Stomach (tissue), 4 donors: ENCODE measurements at regions not wholly inside any gene's neighbourhood (a gene's known extent, or its start where the extent isn't known, plus 50 kb on each side); places are given as distances from the start of the nearest gene placed in this dataset.

ENCODE experiments used
- EP300 ChIP-seq: sonication (generic); formaldehyde crosslinking; IDR thresholded peaks from one replicate; pipeline ENCODE4 v1.6.1; 2017; ENCODE audit warnings: antibody characterized with exemption
- POLR2A ChIP-seq, 4 donors: fragments of 450-650 bp; IDR thresholded peaks; one replicate each; pipeline ENCODE4 v1.6.1; 2016; ENCODE audit warnings: antibody characterized with exemption in 4 of 4, control low read depth in 2 of 4, mild to moderate bottlenecking in 1 of 4, moderate library complexity in 1 of 4
- POLR2AphosphoS5 ChIP-seq, 3 donors: sonication (generic); formaldehyde crosslinking; IDR thresholded peaks; one replicate each; pipeline ENCODE4 v1.6.1; 2016; ENCODE audit warnings: antibody characterized with exemption in 3 of 3
- TF ChIP-seq, protein P1 (sequence below), 7 experiments: fragments of 450-650 bp in 4 of 7; fragments of 200-600 bp in 3 of 7; sonication (generic) in 3 of 7; IDR thresholded peaks; one replicate each; pipeline ENCODE4 v1.5.1; 2016 to 2019; ENCODE audit warnings: antibody characterized with exemption in 7 of 7, control low read depth in 2 of 7, mild to moderate bottlenecking in 1 of 7

DNA sequence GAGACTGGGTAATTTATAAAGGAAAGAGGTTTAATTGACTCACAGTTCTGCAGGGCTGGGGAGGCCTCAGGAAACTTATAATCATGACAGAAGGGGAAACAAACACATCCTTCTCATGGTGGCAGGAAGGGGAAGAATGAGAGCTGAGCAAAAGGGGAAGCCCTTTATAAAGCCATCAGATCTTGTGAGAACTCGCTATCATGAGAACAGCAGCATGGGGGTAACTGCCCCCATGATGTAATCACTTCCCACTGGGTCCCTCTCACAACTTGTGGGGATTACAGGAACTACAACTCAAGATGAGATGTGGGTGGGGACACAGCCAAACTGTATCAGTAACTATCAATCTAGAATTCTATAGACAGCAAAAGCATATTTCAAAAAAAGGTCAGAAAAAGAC lies 64.7 kb upstream of the ACTRT2 start:
- TF ChIP-seq, protein P1, sequence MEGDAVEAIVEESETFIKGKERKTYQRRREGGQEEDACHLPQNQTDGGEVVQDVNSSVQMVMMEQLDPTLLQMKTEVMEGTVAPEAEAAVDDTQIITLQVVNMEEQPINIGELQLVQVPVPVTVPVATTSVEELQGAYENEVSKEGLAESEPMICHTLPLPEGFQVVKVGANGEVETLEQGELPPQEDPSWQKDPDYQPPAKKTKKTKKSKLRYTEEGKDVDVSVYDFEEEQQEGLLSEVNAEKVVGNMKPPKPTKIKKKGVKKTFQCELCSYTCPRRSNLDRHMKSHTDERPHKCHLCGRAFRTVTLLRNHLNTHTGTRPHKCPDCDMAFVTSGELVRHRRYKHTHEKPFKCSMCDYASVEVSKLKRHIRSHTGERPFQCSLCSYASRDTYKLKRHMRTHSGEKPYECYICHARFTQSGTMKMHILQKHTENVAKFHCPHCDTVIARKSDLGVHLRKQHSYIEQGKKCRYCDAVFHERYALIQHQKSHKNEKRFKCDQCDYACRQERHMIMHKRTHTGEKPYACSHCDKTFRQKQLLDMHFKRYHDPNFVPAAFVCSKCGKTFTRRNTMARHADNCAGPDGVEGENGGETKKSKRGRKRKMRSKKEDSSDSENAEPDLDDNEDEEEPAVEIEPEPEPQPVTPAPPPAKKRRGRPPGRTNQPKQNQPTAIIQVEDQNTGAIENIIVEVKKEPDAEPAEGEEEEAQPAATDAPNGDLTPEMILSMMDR (IDR thresholded peaks at IDR 0.05), result no peak
- TF ChIP-seq POLR2AphosphoS5 (IDR thresholded peaks at IDR 0.05) (no peak), POLR2A (IDR thresholded peaks at IDR 0.05) (no peak), EP300 (no peak)
